HEK293 (cell line): ENCODE measurements at regions not wholly inside any gene's neighbourhood (a gene's known extent, or its start where the extent isn't known, plus 50 kb on each side); places are given as distances from the start of the nearest gene placed in this dataset.

Experiments
- MZF1 ChIP-seq: fragments of 450-650 bp; formaldehyde crosslinking; IDR thresholded peaks from 2 replicates; pipeline ENCODE4 v1.5.1; 2017; ENCODE audit warnings: missing biosample characterization, missing genetic modification characterization, borderline replicate concordance
- SP2 ChIP-seq: fragments of 450-650 bp; formaldehyde crosslinking; IDR thresholded peaks from 2 replicates; pipeline ENCODE4 v1.5.1; 2016; ENCODE audit warnings: missing biosample characterization, missing genetic modification characterization
- TCF7L2 ChIP-seq: IDR thresholded peaks from 2 replicates; pipeline ENCODE4 v1.6.1; 2011; ENCODE audit warnings: low read depth, mild to moderate bottlenecking, inconsistent platforms, low read length, moderate library complexity, borderline replicate concordance
- ZNF146 ChIP-seq: fragments of 450-650 bp; formaldehyde crosslinking; IDR thresholded peaks from 2 replicates; pipeline ENCODE4 v1.5.1; 2016; ENCODE audit warnings: missing biosample characterization, missing genetic modification characterization
- TF ChIP-seq, protein P1 (sequence below): fragments of 450-650 bp; formaldehyde crosslinking; IDR thresholded peaks from 2 replicates; pipeline ENCODE4 v1.5.1; 2016; ENCODE audit warnings: missing biosample characterization, missing genetic modification characterization
- TF ChIP-seq, protein P2 (sequence below): IDR thresholded peaks from 2 replicates; pipeline ENCODE4 v1.6.1; 2011; ENCODE audit warnings: mild to moderate bottlenecking, low read depth, low read length, borderline replicate concordance

DNA sequence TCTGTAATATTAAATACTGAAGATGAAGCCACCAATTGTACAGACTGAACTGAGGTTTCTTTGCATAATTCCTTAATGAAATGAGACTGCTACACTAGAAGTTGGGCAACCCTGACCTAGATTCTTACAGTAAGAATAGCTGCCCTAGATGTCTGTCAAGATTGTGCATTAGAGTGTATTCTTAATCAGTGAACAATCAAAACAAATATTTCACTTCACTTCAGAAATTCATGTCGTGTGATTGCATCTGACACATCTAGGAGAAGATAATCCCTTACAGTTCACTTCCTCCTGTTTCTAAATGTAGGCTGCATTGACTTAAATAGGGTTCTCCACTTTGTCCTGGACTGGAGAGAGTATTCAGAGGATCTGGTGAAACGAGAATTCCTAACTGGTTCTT, 283.1 kb downstream of the HNRNPD start:
- no peak for TF ChIP-seq SP2 (tag by site-specific recombination)
- TF ChIP-seq, protein P1, sequence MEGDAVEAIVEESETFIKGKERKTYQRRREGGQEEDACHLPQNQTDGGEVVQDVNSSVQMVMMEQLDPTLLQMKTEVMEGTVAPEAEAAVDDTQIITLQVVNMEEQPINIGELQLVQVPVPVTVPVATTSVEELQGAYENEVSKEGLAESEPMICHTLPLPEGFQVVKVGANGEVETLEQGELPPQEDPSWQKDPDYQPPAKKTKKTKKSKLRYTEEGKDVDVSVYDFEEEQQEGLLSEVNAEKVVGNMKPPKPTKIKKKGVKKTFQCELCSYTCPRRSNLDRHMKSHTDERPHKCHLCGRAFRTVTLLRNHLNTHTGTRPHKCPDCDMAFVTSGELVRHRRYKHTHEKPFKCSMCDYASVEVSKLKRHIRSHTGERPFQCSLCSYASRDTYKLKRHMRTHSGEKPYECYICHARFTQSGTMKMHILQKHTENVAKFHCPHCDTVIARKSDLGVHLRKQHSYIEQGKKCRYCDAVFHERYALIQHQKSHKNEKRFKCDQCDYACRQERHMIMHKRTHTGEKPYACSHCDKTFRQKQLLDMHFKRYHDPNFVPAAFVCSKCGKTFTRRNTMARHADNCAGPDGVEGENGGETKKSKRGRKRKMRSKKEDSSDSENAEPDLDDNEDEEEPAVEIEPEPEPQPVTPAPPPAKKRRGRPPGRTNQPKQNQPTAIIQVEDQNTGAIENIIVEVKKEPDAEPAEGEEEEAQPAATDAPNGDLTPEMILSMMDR, result no peak
- TF ChIP-seq TCF7L2, result no peak
- TF ChIP-seq ZNF146 (tag by site-specific recombination), result no peak
- TF ChIP-seq, protein P2, sequence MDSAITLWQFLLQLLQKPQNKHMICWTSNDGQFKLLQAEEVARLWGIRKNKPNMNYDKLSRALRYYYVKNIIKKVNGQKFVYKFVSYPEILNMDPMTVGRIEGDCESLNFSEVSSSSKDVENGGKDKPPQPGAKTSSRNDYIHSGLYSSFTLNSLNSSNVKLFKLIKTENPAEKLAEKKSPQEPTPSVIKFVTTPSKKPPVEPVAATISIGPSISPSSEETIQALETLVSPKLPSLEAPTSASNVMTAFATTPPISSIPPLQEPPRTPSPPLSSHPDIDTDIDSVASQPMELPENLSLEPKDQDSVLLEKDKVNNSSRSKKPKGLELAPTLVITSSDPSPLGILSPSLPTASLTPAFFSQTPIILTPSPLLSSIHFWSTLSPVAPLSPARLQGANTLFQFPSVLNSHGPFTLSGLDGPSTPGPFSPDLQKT, result no peak
- TF ChIP-seq MZF1, result no peak
